Liver (tissue), 8 donors: ENCODE measurements at regions not wholly inside any gene's neighbourhood (a gene's known extent, or its start where the extent isn't known, plus 50 kb on each side); places are given as distances from the start of the nearest gene placed in this dataset.

Source experiments
- DNase-seq: peaks from one replicate; pipeline ENCODE4 v3.0.0-alpha.2; 2017; ENCODE audit warnings: low spot score
- H3K27ac ChIP-seq, 2 donors: one replicate each; pipeline ENCODE4 v1.7.0; 2013; ENCODE audit warnings: inconsistent platforms in 2 of 2, low read length in 2 of 2, control low read depth in 1 of 2, low read depth in 1 of 2, mild to moderate bottlenecking in 1 of 2
- H3K27me3 ChIP-seq, 4 donors: one replicate each; pipeline versions ENCODE4 v1.6.1 to v1.7.0; 2013; ENCODE audit warnings: low read length in 3 of 4, inconsistent platforms in 1 of 4, mild to moderate bottlenecking in 1 of 4, moderate library complexity in 1 of 4; ENCODE audit not compliant: control insufficient read depth in 4 of 4, insufficient read depth in 4 of 4
- H3K36me3 ChIP-seq, 4 donors: one replicate each; pipeline versions ENCODE4 v1.6.1 to v1.7.0; 2013; ENCODE audit warnings: low read length in 3 of 4, mild to moderate bottlenecking in 3 of 4, low read depth in 1 of 4, moderate library complexity in 1 of 4; ENCODE audit not compliant: control insufficient read depth in 4 of 4, insufficient read depth in 3 of 4
- H3K4me1 ChIP-seq, 4 donors: one replicate each; pipeline versions ENCODE4 v1.6.1 to v1.7.0; 2013; ENCODE audit warnings: low read length in 3 of 4, mild to moderate bottlenecking in 3 of 4, moderate library complexity in 1 of 4; ENCODE audit not compliant: control insufficient read depth in 4 of 4, insufficient read depth in 4 of 4
- H3K4me3 ChIP-seq, 3 donors: one replicate each; pipeline versions ENCODE4 v1.6.1 to v1.7.0; 2013; ENCODE audit warnings: low read length in 3 of 3, control low read depth in 1 of 3, low read depth in 1 of 3, mild to moderate bottlenecking in 1 of 3
- H3K9ac ChIP-seq, 2 donors: one replicate each; pipeline ENCODE4 v1.7.0; 2013; ENCODE audit warnings: low read length in 2 of 2, mild to moderate bottlenecking in 2 of 2, moderate library complexity in 2 of 2, control low read depth in 1 of 2, low read depth in 1 of 2
- H3K9me3 ChIP-seq, 4 donors: one replicate each; pipeline versions ENCODE4 v1.6.1 to v1.7.0; 2013; ENCODE audit warnings: low read length in 3 of 4; ENCODE audit not compliant: control insufficient read depth in 4 of 4
- ATF3 ChIP-seq: IDR thresholded peaks from 2 replicates; pipeline ENCODE4 v1.6.1; 2016; ENCODE audit warnings: antibody characterized with exemption
- CTCF ChIP-seq: fragments of 150-350 bp; IDR thresholded peaks from 2 replicates; pipeline ENCODE4 v1.5.1; 2017; ENCODE audit warnings: improper control_type of control experiment, low read depth, low read length; ENCODE audit not compliant: missing input control
- EGR1 ChIP-seq, 2 donors: IDR thresholded peaks; 2 replicates each; pipeline ENCODE4 v1.6.1; 2016 to 2018; ENCODE audit warnings: antibody characterized with exemption in 2 of 2, low read depth in 2 of 2
- FOXA1 ChIP-seq: IDR thresholded peaks from 2 replicates; pipeline ENCODE4 v1.6.1; 2016; ENCODE audit warnings: antibody characterized with exemption
- FOXA2 ChIP-seq: IDR thresholded peaks from 2 replicates; pipeline ENCODE4 v1.6.1; 2016; ENCODE audit warnings: antibody characterized with exemption
- GABPA ChIP-seq, 2 donors: IDR thresholded peaks in 1 of 2; conservative IDR thresholded peaks in 1 of 2; 2 replicates each; pipeline ENCODE4 v1.6.1; 2016; ENCODE audit warnings: antibody characterized with exemption in 2 of 2, mild to moderate bottlenecking in 1 of 2, moderate library complexity in 1 of 2
- HNF4A ChIP-seq, 2 donors: conservative IDR thresholded peaks; 2 replicates each; pipeline ENCODE4 v1.6.1; 2016; ENCODE audit warnings: antibody characterized with exemption in 2 of 2, mild to moderate bottlenecking in 2 of 2
- HNF4G ChIP-seq: IDR thresholded peaks from 2 replicates; pipeline ENCODE4 v1.6.1; 2016; ENCODE audit warnings: antibody characterized with exemption
- JUND ChIP-seq, 2 donors: IDR thresholded peaks; 2 replicates each; pipeline ENCODE4 v1.6.1; 2016; ENCODE audit warnings: antibody characterized with exemption in 2 of 2
- MAX ChIP-seq: IDR thresholded peaks from 2 replicates; pipeline ENCODE4 v1.6.1; 2016; ENCODE audit warnings: antibody characterized with exemption
- NR2F2 ChIP-seq: IDR thresholded peaks from 2 replicates; pipeline ENCODE4 v1.6.1; 2016; ENCODE audit warnings: antibody characterized with exemption
- RAD21 ChIP-seq, 2 donors: IDR thresholded peaks; 2 replicates each; pipeline ENCODE4 v1.6.1; 2016; ENCODE audit warnings: antibody characterized with exemption in 2 of 2, mild to moderate bottlenecking in 2 of 2
- REST ChIP-seq: IDR thresholded peaks from 2 replicates; pipeline ENCODE4 v1.6.1; 2016; ENCODE audit warnings: antibody characterized with exemption, mild to moderate bottlenecking
- RXRA ChIP-seq, 2 donors: IDR thresholded peaks; 2 replicates each; pipeline ENCODE4 v1.6.1; 2017 to 2018; ENCODE audit warnings: antibody characterized with exemption in 2 of 2, mild to moderate bottlenecking in 1 of 2
- SP1 ChIP-seq: IDR thresholded peaks from 2 replicates; pipeline ENCODE4 v1.6.1; 2018; ENCODE audit warnings: antibody characterized with exemption, mild to moderate bottlenecking
- TAF1 ChIP-seq: conservative IDR thresholded peaks from 2 replicates; pipeline ENCODE4 v1.6.1; 2016; ENCODE audit warnings: antibody characterized with exemption, mild to moderate bottlenecking
- YY1 ChIP-seq: IDR thresholded peaks from 2 replicates; pipeline ENCODE4 v1.6.1; 2016; ENCODE audit warnings: antibody characterized with exemption, mild to moderate bottlenecking
- ZBTB33 ChIP-seq: IDR thresholded peaks from 2 replicates; pipeline ENCODE4 v1.6.1; 2016; ENCODE audit warnings: antibody characterized with exemption
- WGBS: extraction: QIAGEN DNeasy Blood & Tissue Kit; methylation state at CpG from one replicate; pipeline ENCODE4 v1.1.7; 2013; 5-methylcytosine and 5-hydroxymethylcytosine counted together
- donor health status: healthy.
- donor health status: healthy.
- donor health status: healthy.
- donor health status: healthy.
- donor health status: healthy.

- 76% methylated on average over 4 of the region's 4 CpGs for WGBS
- no peak overlapping the region for H3K9ac ChIP-seq
- no peaks in the 10 kb centered on the region for H3K36me3 ChIP-seq
- no peaks in the 10 kb centered on the region for H3K4me1 ChIP-seq
- no peak for DNase-seq
- H3K4me3 ChIP-seq = no peak overlapping the region
- TF ChIP-seq REST (no peak), FOXA1 (no peak), HNF4A (conservative IDR thresholded peaks at IDR 0.05) (no peak), ZBTB33 (no peak), ATF3 (no peak), RAD21 (IDR thresholded peaks at IDR 0.05) (no peak), FOXA2 (no peak), MAX (no peak)
- no peak overlapping the region for H3K27ac ChIP-seq
- no peaks in the 10 kb centered on the region for H3K27me3 ChIP-seq
- H3K9me3 ChIP-seq = no peaks in the 10 kb centered on the region
These were observed 93.2 kb upstream of the OSMR start for GRCh38 chr5:38752622-38753021.

- no peak overlapping the region for H3K9ac ChIP-seq
- TF ChIP-seq RAD21 (IDR thresholded peaks at IDR 0.05) = no peak
- no peak for TF ChIP-seq ATF3
- no peak for TF ChIP-seq RXRA (IDR thresholded peaks at IDR 0.05)
- TF ChIP-seq EGR1 (IDR thresholded peaks at IDR 0.05; ENCODE audit: low read depth in 2 of 2) = no peak
- TF ChIP-seq GABPA (IDR thresholded peaks at IDR 0.05 in 1 of 2, conservative IDR thresholded peaks at IDR 0.05 in 1 of 2) = no peak
- TF ChIP-seq NR2F2 = no peak
- no peak for TF ChIP-seq ZBTB33
- no peak for TF ChIP-seq SP1
- TF ChIP-seq FOXA1 = no peak
- TF ChIP-seq HNF4A (conservative IDR thresholded peaks at IDR 0.05) = no peak
- TF ChIP-seq TAF1 = no peak
- TF ChIP-seq CTCF = no peak
- no peak for TF ChIP-seq REST
- no peak for TF ChIP-seq YY1
- TF ChIP-seq HNF4G = no peak
- no peak for TF ChIP-seq FOXA2
- TF ChIP-seq JUND (IDR thresholded peaks at IDR 0.05) = no peak
- TF ChIP-seq MAX = no peak
- no peak overlapping the region for H3K27ac ChIP-seq
- 75% methylated on average over 3 of the region's 3 CpGs for WGBS
- no peak overlapping the region for H3K4me3 ChIP-seq
- H3K27me3 ChIP-seq = no peaks in the 10 kb centered on the region
- DNase-seq = no peak
- H3K9me3 ChIP-seq = no peaks in the 10 kb centered on the region
- H3K36me3 ChIP-seq = no peaks in the 10 kb centered on the region
- no peaks in the 10 kb centered on the region for H3K4me1 ChIP-seq
These were observed 92.7 kb upstream of the OSMR start for GRCh38 chr5:38753141-38753540.
